ENCODE measurements at regions not wholly inside any gene's neighbourhood (a gene's known extent, or its start where the extent isn't known, plus 50 kb on each side); places are given as distances from the start of the nearest gene placed in this dataset.
"Not testable (repeated sequence)": the region's sequence is repeated elsewhere in the genome, so short reads cannot be mapped to it uniquely, and the experiment has no call there.

DNA sequence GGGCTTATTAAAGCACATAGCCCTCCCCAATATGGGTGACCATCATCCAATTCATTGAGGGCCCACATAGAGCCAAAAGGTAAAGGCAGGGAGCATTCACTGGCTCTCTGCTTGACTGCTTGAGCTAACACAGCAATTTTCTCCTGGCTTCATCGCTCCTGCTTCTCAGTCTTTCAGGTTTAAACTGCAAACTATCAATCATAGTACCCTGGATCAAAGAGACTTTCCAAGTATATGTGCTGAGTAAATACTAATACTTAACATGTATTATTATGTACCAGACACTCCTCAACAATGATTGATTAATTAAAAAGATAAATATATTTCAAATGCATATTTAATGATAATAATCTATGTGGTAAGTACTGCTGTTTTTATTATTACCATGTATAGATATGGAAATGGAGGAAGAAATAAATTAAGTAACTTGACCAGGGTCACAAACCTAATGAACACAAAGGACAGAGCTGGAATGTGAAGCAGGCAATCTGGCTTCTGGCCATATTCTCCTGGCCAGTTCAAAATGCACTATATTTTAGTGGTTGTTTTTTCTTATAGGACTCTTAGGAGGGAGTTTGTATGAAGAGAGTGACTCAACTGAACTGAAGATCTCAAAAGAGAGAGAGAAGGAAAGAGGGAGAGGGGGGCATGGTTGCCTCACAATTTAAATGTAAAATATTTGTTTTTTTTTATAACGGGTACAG is 1197.3 kb downstream of the TECRL start:
- no peaks in the 10 kb centered on the region for H3K79me2 ChIP-seq (ENCODE audit: low read length)
- H3K9me2 ChIP-seq (replicated peaks; ENCODE audit: insufficient read depth, low read length) = no peaks in the 10 kb centered on the region
- H2AFZ ChIP-seq (ENCODE audit: low read length) = no peak overlapping the region
- no peak for TF ChIP-seq EZH2 (optimal IDR thresholded peaks at IDR 0.05; ENCODE audit: low read depth, low read length)
- TF ChIP-seq, protein P1, sequence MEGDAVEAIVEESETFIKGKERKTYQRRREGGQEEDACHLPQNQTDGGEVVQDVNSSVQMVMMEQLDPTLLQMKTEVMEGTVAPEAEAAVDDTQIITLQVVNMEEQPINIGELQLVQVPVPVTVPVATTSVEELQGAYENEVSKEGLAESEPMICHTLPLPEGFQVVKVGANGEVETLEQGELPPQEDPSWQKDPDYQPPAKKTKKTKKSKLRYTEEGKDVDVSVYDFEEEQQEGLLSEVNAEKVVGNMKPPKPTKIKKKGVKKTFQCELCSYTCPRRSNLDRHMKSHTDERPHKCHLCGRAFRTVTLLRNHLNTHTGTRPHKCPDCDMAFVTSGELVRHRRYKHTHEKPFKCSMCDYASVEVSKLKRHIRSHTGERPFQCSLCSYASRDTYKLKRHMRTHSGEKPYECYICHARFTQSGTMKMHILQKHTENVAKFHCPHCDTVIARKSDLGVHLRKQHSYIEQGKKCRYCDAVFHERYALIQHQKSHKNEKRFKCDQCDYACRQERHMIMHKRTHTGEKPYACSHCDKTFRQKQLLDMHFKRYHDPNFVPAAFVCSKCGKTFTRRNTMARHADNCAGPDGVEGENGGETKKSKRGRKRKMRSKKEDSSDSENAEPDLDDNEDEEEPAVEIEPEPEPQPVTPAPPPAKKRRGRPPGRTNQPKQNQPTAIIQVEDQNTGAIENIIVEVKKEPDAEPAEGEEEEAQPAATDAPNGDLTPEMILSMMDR (IDR thresholded peaks at IDR 0.05; ENCODE audit: low read length) = no peak
- TF ChIP-seq EZH2phosphoT487 (IDR thresholded peaks at IDR 0.05; ENCODE audit: low read length) = no peak
- no peak overlapping the region for H3K4me2 ChIP-seq (ENCODE audit: low read depth, low read length)
- no peaks in the 10 kb centered on the region for H3F3A ChIP-seq (ENCODE audit: insufficient read depth, low read length)
- no peaks in the 10 kb centered on the region for H4K20me1 ChIP-seq (ENCODE audit: insufficient read depth, low read length)
- no peaks in the 10 kb centered on the region for H3K4me1 ChIP-seq (ENCODE audit: low read length)
- H3K4me3 ChIP-seq (ENCODE audit: low read length) = no peak overlapping the region
- no peak overlapping the region for H3K27ac ChIP-seq (ENCODE audit: low read length)
- H3K36me3 ChIP-seq (replicated peaks; ENCODE audit: insufficient read depth, low read length) = no peaks in the 10 kb centered on the region
- H3K9ac ChIP-seq (ENCODE audit: low read length) = no peak overlapping the region
- H3K27me3 ChIP-seq (replicated peaks; ENCODE audit: insufficient read depth, low read length) = no peaks in the 10 kb centered on the region
- no peak for DNase-seq
- H3K9me3 ChIP-seq (replicated peaks; ENCODE audit: insufficient read depth, low read length) = no peaks in the 10 kb centered on the region

DNA sequence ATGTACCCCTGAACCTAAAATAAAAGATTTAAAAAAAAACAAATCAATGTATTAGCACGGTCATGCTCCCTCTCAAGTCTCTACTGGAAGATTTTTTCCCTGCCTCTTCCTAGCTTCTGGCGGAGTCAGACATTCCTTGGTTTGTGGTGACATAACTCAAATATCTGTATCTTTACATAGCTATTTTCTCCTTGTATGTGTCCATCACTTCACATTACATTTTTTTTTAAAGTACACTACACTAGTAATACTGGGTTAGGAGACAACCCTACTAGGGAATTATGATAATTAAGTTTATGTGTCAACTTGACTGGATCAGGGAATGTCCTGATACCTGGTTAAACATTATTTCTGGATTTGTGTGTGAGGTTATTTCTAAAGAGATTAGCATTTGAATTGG is 1197.9 kb downstream of the TECRL start:
- H3K4me1 ChIP-seq (ENCODE audit: low read length) = no peaks in the 10 kb centered on the region
- no peaks in the 10 kb centered on the region for H3K79me2 ChIP-seq (ENCODE audit: low read length)
- H3F3A ChIP-seq (ENCODE audit: insufficient read depth, low read length) = no peaks in the 10 kb centered on the region
- H3K36me3 ChIP-seq (replicated peaks; ENCODE audit: insufficient read depth, low read length) = no peaks in the 10 kb centered on the region
- H2AFZ ChIP-seq (ENCODE audit: low read length) = no peak overlapping the region
- TF ChIP-seq, protein P1 (IDR thresholded peaks at IDR 0.05; ENCODE audit: low read length) = no peak
- no peak for TF ChIP-seq EZH2 (optimal IDR thresholded peaks at IDR 0.05; ENCODE audit: low read depth, low read length)
- no peak for TF ChIP-seq EZH2phosphoT487 (IDR thresholded peaks at IDR 0.05; ENCODE audit: low read length)
- no peak overlapping the region for H3K27ac ChIP-seq (ENCODE audit: low read length)
- H3K27me3 ChIP-seq (replicated peaks; ENCODE audit: insufficient read depth, low read length) = no peaks in the 10 kb centered on the region
- no peak for DNase-seq
- no peaks in the 10 kb centered on the region for H4K20me1 ChIP-seq (ENCODE audit: insufficient read depth, low read length)
- H3K9me2 ChIP-seq (replicated peaks; ENCODE audit: insufficient read depth, low read length) = no peaks in the 10 kb centered on the region
- no peaks in the 10 kb centered on the region for H3K9me3 ChIP-seq (replicated peaks; ENCODE audit: insufficient read depth, low read length)
- H3K4me3 ChIP-seq (ENCODE audit: low read length) = no peak overlapping the region
- H3K4me2 ChIP-seq (ENCODE audit: low read depth, low read length) = no peak overlapping the region
- H3K9ac ChIP-seq (ENCODE audit: low read length) = no peak overlapping the region

DNA sequence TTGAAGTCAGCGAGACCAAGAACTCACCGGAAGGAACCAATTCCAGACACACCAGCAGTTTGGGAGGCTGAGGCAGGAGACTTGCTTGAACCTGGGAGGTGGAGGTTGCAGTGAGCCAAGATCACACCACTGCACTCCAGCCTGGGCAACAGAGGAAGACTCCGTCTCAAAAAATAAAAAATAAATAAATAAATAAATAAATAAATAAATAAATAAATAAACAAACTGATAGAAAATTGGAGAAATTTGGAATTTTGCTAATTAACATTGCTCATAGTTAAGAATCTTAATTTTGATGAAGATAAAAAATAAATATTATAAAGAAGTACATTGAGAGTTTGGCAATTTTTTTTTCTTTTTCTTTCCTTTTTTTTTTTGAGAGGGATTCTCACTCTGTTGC is 1216.2 kb downstream of the TECRL start:
- H3K79me2 ChIP-seq (ENCODE audit: low read length); H4K20me1 ChIP-seq (ENCODE audit: insufficient read depth, low read length); H3K36me3 ChIP-seq (replicated peaks; ENCODE audit: insufficient read depth, low read length); H3K9me3 ChIP-seq (replicated peaks; ENCODE audit: insufficient read depth, low read length); H3K9ac ChIP-seq (ENCODE audit: low read length); H3K9me2 ChIP-seq (replicated peaks; ENCODE audit: insufficient read depth, low read length); H3K27me3 ChIP-seq (replicated peaks; ENCODE audit: insufficient read depth, low read length); H2AFZ ChIP-seq (ENCODE audit: low read length); H3K4me3 ChIP-seq (ENCODE audit: low read length); H3F3A ChIP-seq (ENCODE audit: insufficient read depth, low read length); H3K4me2 ChIP-seq (ENCODE audit: low read depth, low read length); H3K4me1 ChIP-seq (ENCODE audit: low read length); DNase-seq; H3K27ac ChIP-seq (ENCODE audit: low read length): not testable (repeated sequence)

DNA sequence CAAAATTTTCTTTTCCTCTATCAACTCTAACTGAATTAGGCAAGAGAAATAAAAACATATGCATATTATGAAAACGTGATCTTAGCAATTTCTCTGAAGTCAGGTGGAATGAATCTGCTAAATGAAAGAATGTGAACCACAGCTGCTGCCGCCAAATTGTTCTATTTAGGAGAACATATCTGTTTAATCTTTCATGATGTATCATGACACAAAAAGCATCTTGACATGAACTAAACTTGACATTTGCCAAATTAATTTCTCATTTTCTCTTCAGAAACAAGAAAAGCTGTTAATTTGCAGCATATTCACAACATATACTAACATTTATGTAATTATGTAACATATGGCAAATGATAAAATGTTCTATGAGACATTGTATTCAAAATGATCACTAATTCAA is 1237.9 kb downstream of the TECRL start:
- no peak overlapping the region for H3K27ac ChIP-seq (ENCODE audit: low read length)
- H3K36me3 ChIP-seq (replicated peaks; ENCODE audit: insufficient read depth, low read length) = no peaks in the 10 kb centered on the region
- no peaks in the 10 kb centered on the region for H3K79me2 ChIP-seq (ENCODE audit: low read length)
- H3K9me3 ChIP-seq (replicated peaks; ENCODE audit: insufficient read depth, low read length) = no peaks in the 10 kb centered on the region
- no peaks in the 10 kb centered on the region for H3K9me2 ChIP-seq (replicated peaks; ENCODE audit: insufficient read depth, low read length)
- no peaks in the 10 kb centered on the region for H4K20me1 ChIP-seq (ENCODE audit: insufficient read depth, low read length)
- H3K9ac ChIP-seq (ENCODE audit: low read length) = no peak overlapping the region
- H3K4me2 ChIP-seq (ENCODE audit: low read depth, low read length) = no peak overlapping the region
- H3F3A ChIP-seq (ENCODE audit: insufficient read depth, low read length) = no peaks in the 10 kb centered on the region
- no peak overlapping the region for H3K4me3 ChIP-seq (ENCODE audit: low read length)
- H3K27me3 ChIP-seq (replicated peaks; ENCODE audit: insufficient read depth, low read length) = no peaks in the 10 kb centered on the region
- TF ChIP-seq EZH2phosphoT487 (IDR thresholded peaks at IDR 0.05; ENCODE audit: low read length) (no peak), EZH2 (optimal IDR thresholded peaks at IDR 0.05; ENCODE audit: low read depth, low read length) (no peak)
- TF ChIP-seq, protein P1 (IDR thresholded peaks at IDR 0.05; ENCODE audit: low read length) = no peak
- H3K4me1 ChIP-seq (ENCODE audit: low read length) = no peaks in the 10 kb centered on the region
- no peak for DNase-seq
- H2AFZ ChIP-seq (ENCODE audit: low read length) = no peak overlapping the region
